ENCODE measurements at regions not wholly inside any gene's neighbourhood (a gene's known extent, or its start where the extent isn't known, plus 50 kb on each side); places are given as distances from the start of the nearest gene placed in this dataset.
"Not testable (repeated sequence)": the region's sequence is repeated elsewhere in the genome, so short reads cannot be mapped to it uniquely, and the experiment has no call there.

GRCh38 chr7:81484261-81484660 lies 285.6 kb downstream of the HGF start:
- H3K9me3 ChIP-seq = no peaks in the 10 kb centered on the region
- intact Hi-C loops (cut with DNase I) = no loop called here
- no peak overlapping the region for H3K27ac ChIP-seq
- no peak overlapping the region for H3K4me3 ChIP-seq
- ATAC-seq (peak; percentile 92), DNase-seq (peak in 2 of 4 donors; percentile 40 to 47)
- no peaks in the 10 kb centered on the region for H3K4me1 ChIP-seq
- no peak for TF ChIP-seq CTCF (IDR thresholded peaks at IDR 0.05)
- no peaks in the 10 kb centered on the region for H3K27me3 ChIP-seq
- no peaks in the 10 kb centered on the region for H3K36me3 ChIP-seq

- Histone ChIP-seq H3K27ac (no peak overlapping the region), H3K4me1 (no peaks in the 10 kb centered on the region), H3K36me3 (no peaks in the 10 kb centered on the region), H3K9me3 (no peaks in the 10 kb centered on the region), H3K4me3 (no peak overlapping the region), H3K27me3 (no peaks in the 10 kb centered on the region)
- TF ChIP-seq CTCF (IDR thresholded peaks at IDR 0.05) = peak; percentile 61 to 63
- DNase-seq (peak in 2 of 4 donors; percentile 13 to 34), ATAC-seq (peak; percentile 63)
- intact Hi-C loops (cut with DNase I) = no loop called here
Observed at GRCh38 chr7:81482600-81483186, 287.2 kb downstream of the HGF start.

GRCh38 chr7:81478664-81479063 lies 291.2 kb downstream of the HGF start:
- peak in 1 of 4 donors; percentile 70 for DNase-seq
- Histone ChIP-seq H3K4me1 (no peaks in the 10 kb centered on the region), H3K27ac (no peak overlapping the region), H3K4me3 (no peak overlapping the region), H3K36me3 (no peaks in the 10 kb centered on the region), H3K9me3 (no peaks in the 10 kb centered on the region), H3K27me3 (no peaks in the 10 kb centered on the region)
- peak; percentile 87 for ATAC-seq
- intact Hi-C loops (cut with DNase I) = no loop called here
- TF ChIP-seq CTCF (IDR thresholded peaks at IDR 0.05) = no peak

GRCh38 chr7:81478201-81478600 lies 291.6 kb downstream of the HGF start:
- intact Hi-C loops (cut with DNase I); H3K4me1 ChIP-seq; H3K27ac ChIP-seq; H3K4me3 ChIP-seq; DNase-seq; H3K27me3 ChIP-seq; H3K36me3 ChIP-seq; H3K9me3 ChIP-seq; ATAC-seq: not testable (repeated sequence)

GRCh38 chr7:81473236-81473635 lies 296.6 kb downstream of the HGF start:
- Histone ChIP-seq H3K4me1 (no peaks in the 10 kb centered on the region), H3K27me3 (no peaks in the 10 kb centered on the region), H3K36me3 (no peaks in the 10 kb centered on the region), H3K9me3 (no peaks in the 10 kb centered on the region), H3K4me3 (no peak overlapping the region), H3K27ac (no peak overlapping the region)
- TF ChIP-seq CTCF (IDR thresholded peaks at IDR 0.05) = no peak
- ATAC-seq (no peak), DNase-seq (no peak)
- intact Hi-C loops (cut with DNase I) = no loop called here

Measured in left lung (tissue), 4 donors.